Progenitor cell of endocrine pancreas (in vitro differentiated cells): ENCODE measurements at regions not wholly inside any gene's neighbourhood (a gene's known extent, or its start where the extent isn't known, plus 50 kb on each side); places are given as distances from the start of the nearest gene placed in this dataset.
"Not testable (repeated sequence)": the region's sequence is repeated elsewhere in the genome, so short reads cannot be mapped to it uniquely, and the experiment has no call there.

Experiments used
- DNase-seq: peaks from one replicate; pipeline ENCODE4 v3.0.0; 2021; ENCODE audit warnings: low spot score; ENCODE audit not compliant: unreplicated experiment
- H3K27ac Mint-ChIP-seq: 2 replicates; pipeline ENCODE4 v1.8.0; 2021; ENCODE audit warnings: mild to moderate bottlenecking, moderate library complexity, mixed read lengths
- H3K27me3 Mint-ChIP-seq: 2 replicates; pipeline ENCODE4 v1.8.0; 2021; ENCODE audit warnings: mixed read lengths
- H3K36me3 Mint-ChIP-seq: 2 replicates; pipeline ENCODE4 v1.8.0; 2022; ENCODE audit warnings: mixed read lengths; ENCODE audit not compliant: insufficient read depth
- H3K4me1 Mint-ChIP-seq: 2 replicates; pipeline ENCODE4 v1.8.0; 2021; ENCODE audit warnings: low read depth, mixed read lengths
- H3K4me3 Mint-ChIP-seq: 2 replicates; pipeline ENCODE4 v1.8.0; 2021; ENCODE audit warnings: low read depth, mild to moderate bottlenecking, moderate library complexity, mixed read lengths
- H3K9me3 Mint-ChIP-seq: 2 replicates; pipeline ENCODE4 v1.8.0; 2021; ENCODE audit warnings: low read depth, mixed read lengths
- TF ChIP-seq, protein P1 (sequence below): fragments of 200-600 bp; sonication (generic); IDR thresholded peaks from one replicate; pipeline ENCODE4 v1.5.0; 2021; ENCODE audit warnings: antibody characterized with exemption, mild to moderate bottlenecking; ENCODE audit not compliant: unreplicated experiment

DNA sequence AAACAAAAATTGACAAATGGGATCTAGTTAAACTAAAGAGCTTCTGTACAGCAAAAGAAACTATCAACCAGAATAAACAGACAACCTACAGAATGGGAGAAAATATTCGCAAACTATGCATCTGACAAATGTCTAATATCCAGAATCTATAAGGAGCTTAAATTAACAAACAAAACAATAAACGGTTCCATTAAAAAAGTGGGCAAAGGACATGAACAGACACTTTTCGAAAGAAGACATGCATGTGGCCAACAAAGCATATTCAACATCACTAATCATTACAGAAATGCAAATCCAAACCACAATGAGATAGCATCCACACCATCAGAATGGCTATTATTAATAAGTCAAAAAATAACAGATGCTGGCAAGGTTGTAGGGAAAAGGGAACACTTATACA, 50.5 kb upstream of the MED13L start:
- H3K4me3 Mint-ChIP-seq, H3K27ac Mint-ChIP-seq, H3K27me3 Mint-ChIP-seq, H3K9me3 Mint-ChIP-seq, H3K36me3 Mint-ChIP-seq, DNase-seq, H3K4me1 Mint-ChIP-seq: not testable (repeated sequence)

DNA sequence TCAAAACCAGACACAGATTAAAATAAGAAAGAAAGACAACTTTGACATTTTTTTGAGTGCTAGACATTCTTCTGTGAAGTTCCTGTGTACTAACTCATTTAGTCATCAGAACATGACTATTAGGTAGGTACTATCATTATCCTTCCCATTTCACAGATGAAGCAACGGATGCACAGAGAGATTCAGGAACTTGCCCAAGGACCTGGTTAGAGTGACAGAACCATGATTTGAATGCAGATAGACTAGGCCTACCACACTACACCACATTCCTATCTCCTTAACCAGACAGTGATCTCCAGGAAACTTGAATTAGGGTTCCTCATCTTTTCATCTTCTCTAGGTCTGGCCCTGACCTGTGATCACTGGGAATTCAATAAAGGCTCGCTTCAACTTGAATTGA, 54.4 kb upstream of the MED13L start:
- Mint-ChIP-seq H3K4me1 (no peaks in the 10 kb centered on the region), H3K27ac (no peak overlapping the region), H3K27me3 (no peaks in the 10 kb centered on the region), H3K36me3 (no peaks in the 10 kb centered on the region), H3K4me3 (no peak overlapping the region), H3K9me3 (peaks cover 6% of the 10 kb centered on the region)
- DNase-seq: no peak
- TF ChIP-seq, protein P1, sequence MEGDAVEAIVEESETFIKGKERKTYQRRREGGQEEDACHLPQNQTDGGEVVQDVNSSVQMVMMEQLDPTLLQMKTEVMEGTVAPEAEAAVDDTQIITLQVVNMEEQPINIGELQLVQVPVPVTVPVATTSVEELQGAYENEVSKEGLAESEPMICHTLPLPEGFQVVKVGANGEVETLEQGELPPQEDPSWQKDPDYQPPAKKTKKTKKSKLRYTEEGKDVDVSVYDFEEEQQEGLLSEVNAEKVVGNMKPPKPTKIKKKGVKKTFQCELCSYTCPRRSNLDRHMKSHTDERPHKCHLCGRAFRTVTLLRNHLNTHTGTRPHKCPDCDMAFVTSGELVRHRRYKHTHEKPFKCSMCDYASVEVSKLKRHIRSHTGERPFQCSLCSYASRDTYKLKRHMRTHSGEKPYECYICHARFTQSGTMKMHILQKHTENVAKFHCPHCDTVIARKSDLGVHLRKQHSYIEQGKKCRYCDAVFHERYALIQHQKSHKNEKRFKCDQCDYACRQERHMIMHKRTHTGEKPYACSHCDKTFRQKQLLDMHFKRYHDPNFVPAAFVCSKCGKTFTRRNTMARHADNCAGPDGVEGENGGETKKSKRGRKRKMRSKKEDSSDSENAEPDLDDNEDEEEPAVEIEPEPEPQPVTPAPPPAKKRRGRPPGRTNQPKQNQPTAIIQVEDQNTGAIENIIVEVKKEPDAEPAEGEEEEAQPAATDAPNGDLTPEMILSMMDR: no peak

DNA sequence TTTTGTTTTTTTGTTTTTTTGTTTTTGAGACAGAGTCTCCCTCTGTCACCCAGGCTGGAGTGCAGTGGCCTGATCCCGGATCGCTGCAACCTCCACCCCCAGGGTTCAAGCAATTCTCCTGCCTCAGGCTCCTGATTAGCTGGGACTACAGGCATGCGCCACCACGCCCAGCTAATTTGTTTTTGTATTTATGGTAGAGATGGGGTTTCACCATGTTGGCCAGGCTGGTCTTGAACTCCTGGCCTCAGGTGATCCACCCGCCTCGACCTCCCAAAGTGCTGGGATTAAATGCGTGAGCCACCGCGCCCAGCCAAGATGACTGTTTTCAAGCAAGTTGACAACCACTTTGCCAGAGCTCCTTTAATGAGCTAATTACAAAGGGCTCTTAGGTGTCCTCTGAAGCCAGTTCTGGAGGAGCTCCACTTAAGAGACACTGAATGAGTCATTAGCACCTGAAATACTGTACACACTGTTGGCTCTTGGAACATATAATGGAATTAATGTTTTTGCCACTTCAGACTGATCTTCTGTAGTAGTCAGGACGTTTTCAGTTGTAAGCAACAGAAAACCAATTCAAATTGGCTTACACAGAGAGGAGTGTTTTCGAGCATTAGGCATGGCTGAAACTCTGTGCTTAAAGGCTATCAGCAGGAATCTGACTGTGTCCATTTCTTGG, 55.4 kb upstream of the MED13L start:
- H3K27ac Mint-ChIP-seq: no peak overlapping the region
- H3K36me3 Mint-ChIP-seq: no peaks in the 10 kb centered on the region
- H3K9me3 Mint-ChIP-seq: peaks cover 3% of the 10 kb centered on the region

DNA sequence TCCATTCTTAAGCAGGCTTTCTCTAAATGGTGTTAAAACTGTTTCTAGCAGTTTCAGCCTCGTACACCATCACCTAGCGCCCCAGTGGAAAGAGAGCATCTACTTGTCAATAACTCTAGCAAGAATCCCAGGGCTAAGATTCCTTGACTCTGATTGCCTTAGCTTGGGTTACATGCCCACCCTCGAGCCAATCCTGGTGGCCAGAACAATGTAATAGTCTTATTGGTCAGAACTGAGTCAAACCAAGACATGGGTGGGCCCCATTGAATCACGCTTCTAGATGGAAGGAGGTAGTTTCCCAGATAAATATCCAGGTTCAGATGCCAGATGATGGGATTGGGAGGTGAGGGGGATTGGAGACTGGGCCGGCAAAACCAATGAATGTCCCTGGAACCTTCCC, 55.9 kb upstream of the MED13L start:
- DNase-seq: no peak
- TF ChIP-seq, protein P1: no peak
- no peaks in the 10 kb centered on the region for H3K36me3 Mint-ChIP-seq
- no peak overlapping the region for H3K4me3 Mint-ChIP-seq
- no peaks in the 10 kb centered on the region for H3K4me1 Mint-ChIP-seq
- no peaks in the 10 kb centered on the region for H3K9me3 Mint-ChIP-seq
- no peak overlapping the region for H3K27ac Mint-ChIP-seq
- H3K27me3 Mint-ChIP-seq: no peaks in the 10 kb centered on the region

More for the DNA sequence above, 55.4 kb upstream of the MED13L start:
- TF ChIP-seq, protein P1: no peak
- no peaks in the 10 kb centered on the region for H3K27me3 Mint-ChIP-seq
- no peak for DNase-seq
- H3K4me1 Mint-ChIP-seq: no peaks in the 10 kb centered on the region
- H3K4me3 Mint-ChIP-seq: no peak overlapping the region

DNA sequence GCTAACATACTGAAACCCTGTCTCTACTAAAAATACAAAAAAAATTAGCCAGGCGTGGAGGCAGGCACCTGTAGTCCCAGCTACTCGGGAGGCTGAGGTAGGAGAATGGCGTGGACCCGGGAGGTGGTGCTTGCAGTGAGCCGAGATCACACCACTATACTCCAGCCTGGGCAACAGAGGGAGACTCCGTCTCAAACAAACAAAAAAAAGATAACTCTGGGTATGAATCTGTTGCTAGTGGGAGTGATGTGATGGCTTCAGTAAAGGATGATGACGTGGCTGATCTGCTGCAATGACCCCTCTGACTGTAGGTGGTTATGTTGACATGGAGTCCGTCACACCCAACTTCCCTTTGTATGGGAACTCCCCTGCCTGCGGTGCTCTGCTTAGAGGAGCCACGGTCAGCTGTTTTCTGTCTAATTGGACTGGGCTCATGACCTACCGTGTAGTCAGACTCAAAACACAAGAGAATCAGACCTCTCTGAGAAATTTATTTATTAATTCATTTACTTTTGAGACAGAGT, 59.1 kb upstream of the MED13L start:
- H3K4me1 Mint-ChIP-seq: no peaks in the 10 kb centered on the region
- H3K27me3 Mint-ChIP-seq: no peaks in the 10 kb centered on the region
- no peak for DNase-seq
- no peaks in the 10 kb centered on the region for H3K36me3 Mint-ChIP-seq
- TF ChIP-seq, protein P1: no peak
- no peaks in the 10 kb centered on the region for H3K9me3 Mint-ChIP-seq
- H3K4me3 Mint-ChIP-seq: no peak overlapping the region
- no peak overlapping the region for H3K27ac Mint-ChIP-seq

DNA sequence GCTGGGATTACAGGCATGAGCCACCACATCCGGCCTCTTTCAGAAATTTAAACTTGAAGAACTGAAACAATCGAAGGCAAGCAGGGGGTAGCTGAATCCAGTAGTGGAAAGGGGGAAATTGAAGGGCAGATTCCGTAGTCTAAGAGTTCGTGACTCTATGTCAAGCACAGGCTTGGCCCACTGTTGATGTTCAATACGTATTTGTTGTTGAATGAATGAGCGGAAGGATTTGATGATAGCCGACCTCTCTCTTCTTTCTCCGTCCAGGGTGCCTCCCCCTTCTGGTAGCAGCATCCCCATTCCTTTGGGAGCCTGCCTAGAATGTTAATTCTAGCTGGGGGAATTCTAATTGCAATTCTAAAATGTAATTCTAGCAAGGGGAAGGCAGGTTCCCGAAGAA, 59.8 kb upstream of the MED13L start:
- no peak for DNase-seq
- Mint-ChIP-seq H3K4me3 (no peak overlapping the region), H3K36me3 (no peaks in the 10 kb centered on the region), H3K4me1 (no peaks in the 10 kb centered on the region), H3K27ac (no peak overlapping the region), H3K9me3 (peaks cover 4% of the 10 kb centered on the region), H3K27me3 (no peaks in the 10 kb centered on the region)
- TF ChIP-seq, protein P1: no peak
